GM18909 (cell line): ENCODE measurements at regions not wholly inside any gene's neighbourhood (a gene's known extent, or its start where the extent isn't known, plus 50 kb on each side); places are given as distances from the start of the nearest gene placed in this dataset.

Experiments
- ATAC-seq: cut with Tn5 transposase; IDR thresholded peaks from one replicate; pipeline ENCODE4 v1.9.1; 2021; ENCODE audit warnings: mild to moderate bottlenecking; ENCODE audit not compliant: unreplicated experiment, poor library complexity

- peak; percentile 44 for ATAC-seq
These were observed 94.9 kb upstream of the SEPTIN5 start for GRCh38 chr22:19619144-19620009.

- no peak for ATAC-seq
These were observed 93.4 kb upstream of the SEPTIN5 start for GRCh38 chr22:19620742-19621371.

- ATAC-seq, result no peak
These were observed 92.8 kb upstream of the SEPTIN5 start for GRCh38 chr22:19621373-19622060.

- no peak for ATAC-seq
These were observed 92.3 kb upstream of the SEPTIN5 start for GRCh38 chr22:19622061-19622441.

DNA sequence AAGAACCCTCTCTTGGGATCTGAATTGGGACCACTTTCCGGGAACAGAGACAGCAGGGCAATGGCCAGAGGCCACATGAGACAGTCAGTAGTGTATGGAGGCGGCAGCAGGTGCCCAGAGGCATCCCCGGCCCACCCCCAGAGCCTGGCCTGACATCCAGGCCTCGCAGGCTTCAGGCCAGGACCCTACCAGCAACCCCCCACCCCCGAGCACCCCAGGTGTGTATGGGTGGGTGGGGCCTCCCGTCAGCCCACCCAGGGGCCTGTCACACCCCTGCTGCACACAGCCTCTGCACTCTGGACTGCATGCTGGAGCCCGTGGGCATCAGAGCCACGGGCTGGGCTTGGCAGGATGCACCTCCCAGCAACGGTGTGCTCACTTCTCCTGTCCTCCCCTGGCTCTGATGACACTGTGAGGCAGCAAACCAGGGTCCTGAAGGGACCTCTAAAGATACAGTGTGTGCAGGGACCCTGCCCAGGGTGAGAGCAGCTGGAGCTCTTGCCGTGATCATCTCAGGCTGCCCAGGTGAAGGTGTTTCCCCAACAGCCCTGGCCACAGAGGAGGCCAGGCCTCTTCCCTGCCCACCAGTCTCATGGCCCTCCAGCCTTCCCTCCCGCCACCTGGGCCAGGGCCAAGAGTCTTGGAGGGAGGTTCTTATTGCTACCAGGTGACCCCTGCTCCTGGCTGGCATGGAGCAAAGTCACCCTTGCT lies 88.8 kb upstream of the SEPTIN5 start:
- no peak for ATAC-seq

GRCh38 chr22:19626042-19626587 lies 88.2 kb upstream of the SEPTIN5 start:
- no peak for ATAC-seq

- no peak for ATAC-seq
These were observed 87.6 kb upstream of the SEPTIN5 start for GRCh38 chr22:19626666-19627065.

GRCh38 chr22:19628038-19628776 lies 86.1 kb upstream of the SEPTIN5 start:
- ATAC-seq, result no peak

GRCh38 chr22:19629331-19629719 lies 85.0 kb upstream of the SEPTIN5 start:
- ATAC-seq, result no peak

DNA sequence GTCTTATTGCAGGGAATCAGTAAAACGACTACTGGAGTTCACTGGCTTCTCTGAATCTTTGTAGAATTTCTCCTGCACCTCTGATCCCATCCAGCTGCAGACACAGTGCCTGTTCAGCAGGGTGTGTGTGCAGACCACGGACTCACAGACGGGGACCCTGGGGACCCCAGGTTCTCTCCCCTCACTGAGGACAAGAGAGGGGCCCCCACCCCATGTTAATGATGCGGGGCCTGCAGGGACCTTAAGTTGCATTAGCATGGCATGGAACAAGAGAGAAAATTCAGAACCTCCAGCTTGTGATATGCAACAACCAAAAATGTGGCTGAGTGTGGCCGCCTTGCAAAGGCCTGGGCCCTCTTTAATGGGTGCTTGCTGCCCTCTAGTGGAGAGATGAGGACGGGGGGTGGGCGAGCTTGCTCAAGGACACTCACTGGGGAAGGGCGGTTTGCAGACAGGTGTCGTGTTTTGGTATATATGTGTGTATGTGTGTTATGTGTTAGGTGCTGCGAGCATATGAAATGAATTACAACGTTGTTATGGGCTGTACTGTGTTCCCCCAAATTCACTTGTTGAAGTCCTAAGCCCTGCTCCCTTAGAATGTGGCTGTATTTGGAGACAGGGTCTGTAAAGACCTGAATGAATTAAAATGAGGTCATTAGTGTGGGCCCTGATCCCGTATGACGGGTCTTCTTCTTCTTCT lies 84.4 kb upstream of the SEPTIN5 start:
- no peak for ATAC-seq

DNA sequence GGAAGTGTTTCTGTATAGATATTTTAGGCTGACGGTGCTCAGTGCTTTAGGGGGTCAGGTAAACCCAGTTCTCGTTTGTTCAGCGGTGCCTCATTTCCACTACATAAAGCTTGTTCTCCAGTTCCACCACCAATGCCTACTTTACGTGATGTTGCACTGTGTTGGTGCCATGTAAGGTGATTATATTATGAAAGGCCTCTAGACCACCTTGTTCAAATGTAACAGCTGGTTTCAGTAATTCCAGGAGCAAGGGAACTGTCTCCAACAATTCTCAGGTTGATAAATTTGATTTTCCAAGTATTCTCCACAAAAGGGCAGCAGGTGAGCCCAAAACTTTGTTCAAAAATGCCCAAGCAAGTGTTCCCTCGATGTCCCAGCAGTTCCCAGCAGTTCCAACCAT lies 83.7 kb upstream of the SEPTIN5 start:
- no peak for ATAC-seq

- no peak for ATAC-seq
These were observed 82.2 kb upstream of the SEPTIN5 start for GRCh38 chr22:19631899-19632667.

- no peak for ATAC-seq
These were observed 81.6 kb upstream of the SEPTIN5 start for GRCh38 chr22:19632668-19633148.

- ATAC-seq, result no peak
These were observed 79.9 kb upstream of the SEPTIN5 start for GRCh38 chr22:19634226-19634975.

DNA sequence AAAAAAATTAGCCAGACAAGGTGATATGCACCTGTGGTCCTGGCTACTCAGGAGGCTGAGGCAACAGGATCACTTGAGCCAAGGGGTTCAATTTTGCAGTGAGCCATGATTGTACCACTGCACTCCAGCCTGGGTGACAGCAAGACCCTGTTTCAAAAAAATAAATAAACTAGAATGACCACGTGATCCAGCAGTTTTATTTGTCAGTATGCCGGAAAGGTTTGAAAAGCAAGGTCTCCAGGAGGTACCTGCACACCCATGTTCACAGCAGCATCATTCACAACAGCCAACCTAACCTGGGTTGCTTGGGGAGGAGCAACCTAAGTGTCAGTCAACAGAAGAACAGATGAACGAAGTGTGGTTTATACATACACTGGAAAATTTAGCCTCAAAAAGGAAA lies 78.7 kb upstream of the SEPTIN5 start:
- no peak for ATAC-seq

DNA sequence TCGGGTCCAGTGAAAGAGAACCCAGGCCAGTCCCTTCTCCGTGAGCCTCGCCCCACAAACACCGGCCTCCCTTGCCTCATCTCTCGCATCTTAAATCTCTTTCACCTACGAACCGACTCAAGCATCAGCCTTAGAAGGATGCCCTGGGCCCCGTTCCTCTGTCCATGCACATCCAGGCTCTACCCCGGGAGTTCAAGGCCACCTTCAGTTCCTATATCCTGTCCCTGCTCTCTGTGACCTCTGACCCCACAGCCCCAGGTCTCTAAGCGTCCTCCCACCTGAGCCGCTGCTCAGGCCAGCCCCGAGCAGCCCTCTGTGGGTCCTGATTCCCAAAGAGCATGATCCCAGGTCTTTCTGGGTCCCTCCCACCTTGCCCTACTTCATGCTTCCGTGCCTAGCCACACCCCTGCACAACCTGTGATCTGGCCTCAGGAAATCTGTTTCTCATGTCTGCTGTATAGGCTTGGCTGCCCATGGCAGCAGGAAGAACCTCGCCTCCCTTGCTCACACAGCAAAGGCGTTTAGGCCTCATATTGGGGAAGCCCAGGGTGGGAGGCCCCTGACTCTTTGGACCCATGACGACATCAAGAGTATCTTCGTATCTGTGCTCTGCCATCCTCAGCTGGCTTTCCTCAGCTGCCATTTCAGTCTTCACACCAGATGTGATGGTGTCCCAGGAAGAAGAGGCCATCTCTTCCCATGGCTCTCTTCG lies 77.5 kb upstream of the SEPTIN5 start:
- ATAC-seq, result no peak
